ENCODE measurements at regions not wholly inside any gene's neighbourhood (a gene's known extent, or its start where the extent isn't known, plus 50 kb on each side); places are given as distances from the start of the nearest gene placed in this dataset.

GRCh38 chr5:26434688-26435087 lies 603.7 kb downstream of the CDH9 start:
- Histone ChIP-seq H3K36me3 (ENCODE audit: control insufficient read depth in 5 of 5, insufficient read depth in 5 of 5, low read length in 5 of 5) (no peaks in the 10 kb centered on the region), H3K9me3 (ENCODE audit: control insufficient read depth in 5 of 5, low read length in 5 of 5) (peaks cover 0 to 5% (median 0%) of the 10 kb centered on the region in 5 donors), H3K4me1 (ENCODE audit: control insufficient read depth in 5 of 5, insufficient read depth in 5 of 5, low read length in 5 of 5) (peaks cover 0 to 6% (median 3%) of the 10 kb centered on the region in 5 donors), H3K4me3 (ENCODE audit: low read depth in 1 of 5, low read length in 5 of 5) (no peak overlapping the region), H3K27ac (ENCODE audit: low read depth, low read length) (no peak overlapping the region), H3K9ac (ENCODE audit: low read length in 5 of 5) (no peak overlapping the region), H3K27me3 (ENCODE audit: control insufficient read depth in 5 of 5, insufficient read depth in 4 of 5, low read length in 5 of 5) (no peaks in the 10 kb centered on the region)

GRCh38 chr5:26432386-26432785 lies 606.0 kb downstream of the CDH9 start:
- Histone ChIP-seq H3K9ac (ENCODE audit: low read length in 5 of 5) (no peak overlapping the region), H3K36me3 (ENCODE audit: control insufficient read depth in 5 of 5, insufficient read depth in 5 of 5, low read length in 5 of 5) (no peaks in the 10 kb centered on the region), H3K4me1 (ENCODE audit: control insufficient read depth in 5 of 5, insufficient read depth in 5 of 5, low read length in 5 of 5) (peaks cover 0 to 6% (median 3%) of the 10 kb centered on the region in 5 donors), H3K27ac (ENCODE audit: low read depth, low read length) (no peak overlapping the region), H3K9me3 (ENCODE audit: control insufficient read depth in 5 of 5, low read length in 5 of 5) (peaks cover 0 to 5% (median 0%) of the 10 kb centered on the region in 5 donors), H3K27me3 (ENCODE audit: control insufficient read depth in 5 of 5, insufficient read depth in 4 of 5, low read length in 5 of 5) (no peaks in the 10 kb centered on the region), H3K4me3 (ENCODE audit: low read depth in 1 of 5, low read length in 5 of 5) (no peak overlapping the region)

DNA sequence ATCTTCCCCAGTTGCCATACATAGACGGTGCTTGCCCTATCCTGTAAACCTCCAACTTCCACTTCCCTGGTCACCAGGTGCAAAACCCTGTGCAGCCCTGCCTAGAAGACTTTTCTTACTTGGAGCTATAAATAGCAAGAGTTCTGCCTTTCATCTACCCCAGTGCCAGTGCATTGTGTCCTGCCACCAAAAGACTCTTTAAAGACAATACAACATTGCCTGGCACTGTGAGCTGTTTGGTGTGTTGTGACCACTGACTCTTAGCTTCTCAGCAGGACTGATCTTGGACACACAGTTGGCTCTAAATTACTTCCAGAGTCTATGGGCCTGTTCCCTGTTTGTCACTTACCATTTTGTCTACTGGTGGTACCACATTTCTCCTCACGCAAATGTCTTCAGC lies 608.1 kb downstream of the CDH9 start:
- H3K4me3 ChIP-seq (ENCODE audit: low read depth in 1 of 5, low read length in 5 of 5) = no peak overlapping the region

DNA sequence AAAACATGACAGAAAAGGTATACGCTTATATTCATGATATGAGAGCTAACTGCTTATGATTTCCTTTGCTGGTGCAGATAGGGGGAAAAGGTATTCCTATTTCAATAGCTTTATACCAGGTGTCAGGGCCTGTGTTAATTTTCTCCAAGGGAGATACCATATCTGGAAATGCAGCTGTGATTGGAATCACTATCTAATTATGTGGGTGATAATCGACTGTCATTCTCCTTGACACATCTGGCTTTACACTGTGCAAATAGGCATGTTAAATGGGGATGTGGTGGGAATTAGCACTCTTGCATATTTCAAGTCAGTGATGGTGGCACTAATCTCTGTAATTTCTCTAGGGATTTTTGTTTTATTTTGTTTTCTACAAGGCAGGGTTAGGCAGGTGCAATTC lies 611.1 kb downstream of the CDH9 start:
- no peaks in the 10 kb centered on the region for H3K4me1 ChIP-seq (ENCODE audit: control insufficient read depth in 5 of 5, insufficient read depth in 5 of 5, low read length in 5 of 5)
- no peak overlapping the region for H3K9ac ChIP-seq (ENCODE audit: low read length in 5 of 5)
- H3K9me3 ChIP-seq (ENCODE audit: control insufficient read depth in 5 of 5, low read length in 5 of 5) = peaks cover 0 to 7% (median 0%) of the 10 kb centered on the region in 5 donors
- no peaks in the 10 kb centered on the region for H3K27me3 ChIP-seq (ENCODE audit: control insufficient read depth in 5 of 5, insufficient read depth in 4 of 5, low read length in 5 of 5)
- H3K4me3 ChIP-seq (ENCODE audit: low read depth in 1 of 5, low read length in 5 of 5) = no peak overlapping the region
- no peak overlapping the region for H3K27ac ChIP-seq (ENCODE audit: low read depth, low read length)
- no peaks in the 10 kb centered on the region for H3K36me3 ChIP-seq (ENCODE audit: control insufficient read depth in 5 of 5, insufficient read depth in 5 of 5, low read length in 5 of 5)

More for the DNA sequence above, 608.1 kb downstream of the CDH9 start:
- Histone ChIP-seq H3K9me3 (ENCODE audit: control insufficient read depth in 5 of 5, low read length in 5 of 5) (peaks cover 0 to 5% (median 0%) of the 10 kb centered on the region in 5 donors), H3K36me3 (ENCODE audit: control insufficient read depth in 5 of 5, insufficient read depth in 5 of 5, low read length in 5 of 5) (no peaks in the 10 kb centered on the region), H3K27me3 (ENCODE audit: control insufficient read depth in 5 of 5, insufficient read depth in 4 of 5, low read length in 5 of 5) (no peaks in the 10 kb centered on the region), H3K27ac (ENCODE audit: low read depth, low read length) (no peak overlapping the region), H3K4me1 (ENCODE audit: control insufficient read depth in 5 of 5, insufficient read depth in 5 of 5, low read length in 5 of 5) (peaks cover 0 to 6% (median 3%) of the 10 kb centered on the region in 5 donors), H3K9ac (ENCODE audit: low read length in 5 of 5) (no peak overlapping the region)

DNA sequence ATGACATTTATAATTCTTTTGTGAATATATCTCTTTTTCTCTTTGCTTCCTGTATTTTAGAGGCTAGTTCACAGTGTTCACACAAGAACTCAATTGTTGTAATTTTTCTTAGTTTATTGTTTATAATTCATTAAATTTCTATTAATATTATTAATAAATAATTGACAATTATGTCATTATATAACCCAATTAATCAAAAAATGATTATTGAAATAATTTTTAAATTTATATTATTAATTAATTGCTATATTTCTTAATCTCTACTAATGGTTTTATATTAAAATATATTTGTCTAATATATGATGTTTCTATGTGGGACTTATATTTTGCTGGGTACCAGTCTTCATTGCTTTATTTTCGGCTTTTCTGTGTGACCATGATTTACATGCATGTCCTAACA lies 618.4 kb downstream of the CDH9 start:
- Histone ChIP-seq H3K4me1 (ENCODE audit: control insufficient read depth in 5 of 5, insufficient read depth in 5 of 5, low read length in 5 of 5) (no peaks in the 10 kb centered on the region), H3K9me3 (ENCODE audit: control insufficient read depth in 5 of 5, low read length in 5 of 5) (peaks cover 0 to 11% (median 0%) of the 10 kb centered on the region in 5 donors), H3K9ac (ENCODE audit: low read length in 5 of 5) (no peak overlapping the region), H3K27ac (ENCODE audit: low read depth, low read length) (no peak overlapping the region), H3K27me3 (ENCODE audit: control insufficient read depth in 5 of 5, insufficient read depth in 4 of 5, low read length in 5 of 5) (no peaks in the 10 kb centered on the region), H3K36me3 (ENCODE audit: control insufficient read depth in 5 of 5, insufficient read depth in 5 of 5, low read length in 5 of 5) (no peaks in the 10 kb centered on the region), H3K4me3 (ENCODE audit: low read depth in 1 of 5, low read length in 5 of 5) (no peak overlapping the region)

- Histone ChIP-seq H3K27ac (ENCODE audit: low read depth, low read length) (no peak overlapping the region), H3K27me3 (ENCODE audit: control insufficient read depth in 5 of 5, insufficient read depth in 4 of 5, low read length in 5 of 5) (no peaks in the 10 kb centered on the region), H3K4me1 (ENCODE audit: control insufficient read depth in 5 of 5, insufficient read depth in 5 of 5, low read length in 5 of 5) (no peaks in the 10 kb centered on the region), H3K9me3 (ENCODE audit: control insufficient read depth in 5 of 5, low read length in 5 of 5) (peaks cover 0 to 9% (median 0%) of the 10 kb centered on the region in 5 donors), H3K9ac (ENCODE audit: low read length in 5 of 5) (no peak overlapping the region), H3K36me3 (ENCODE audit: control insufficient read depth in 5 of 5, insufficient read depth in 5 of 5, low read length in 5 of 5) (no peaks in the 10 kb centered on the region), H3K4me3 (ENCODE audit: low read depth in 1 of 5, low read length in 5 of 5) (no peak overlapping the region)
These were observed 621.5 kb downstream of the CDH9 start for GRCh38 chr5:26416911-26417310.

- H3K27me3 ChIP-seq (ENCODE audit: control insufficient read depth in 5 of 5, insufficient read depth in 4 of 5, low read length in 5 of 5) = no peaks in the 10 kb centered on the region
- H3K9me3 ChIP-seq (ENCODE audit: control insufficient read depth in 5 of 5, low read length in 5 of 5) = peaks cover 0 to 9% (median 0%) of the 10 kb centered on the region in 5 donors
- H3K4me3 ChIP-seq (ENCODE audit: low read depth in 1 of 5, low read length in 5 of 5) = no peak overlapping the region
- no peak overlapping the region for H3K27ac ChIP-seq (ENCODE audit: low read depth, low read length)
- no peak overlapping the region for H3K9ac ChIP-seq (ENCODE audit: low read length in 5 of 5)
- no peaks in the 10 kb centered on the region for H3K36me3 ChIP-seq (ENCODE audit: control insufficient read depth in 5 of 5, insufficient read depth in 5 of 5, low read length in 5 of 5)
- no peaks in the 10 kb centered on the region for H3K4me1 ChIP-seq (ENCODE audit: control insufficient read depth in 5 of 5, insufficient read depth in 5 of 5, low read length in 5 of 5)
These were observed 622.2 kb downstream of the CDH9 start for GRCh38 chr5:26415987-26416779.

DNA sequence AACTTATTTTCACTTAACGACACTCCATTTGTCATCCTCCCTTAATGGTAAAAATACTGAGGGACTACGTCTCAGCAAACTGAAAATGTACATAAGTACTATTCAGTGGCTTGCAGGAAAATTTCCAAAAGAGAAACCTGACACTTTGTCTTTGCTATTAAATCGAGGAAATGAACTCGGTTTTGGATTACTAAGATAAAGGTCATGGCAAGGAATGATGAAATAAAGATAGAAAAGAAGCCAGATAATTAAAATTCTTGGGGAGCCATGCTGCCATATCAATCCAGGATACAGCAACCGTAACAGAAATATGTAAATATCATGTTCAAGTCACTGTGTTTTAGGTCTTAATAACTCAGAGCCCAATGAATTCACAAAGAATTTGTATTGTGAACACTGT lies 647.8 kb downstream of the CDH9 start:
- Histone ChIP-seq H3K9ac (ENCODE audit: low read length in 5 of 5) (no peak overlapping the region), H3K4me3 (ENCODE audit: low read depth in 1 of 5, low read length in 5 of 5) (no peak overlapping the region), H3K9me3 (ENCODE audit: control insufficient read depth in 5 of 5, low read length in 5 of 5) (peaks cover 0 to 6% (median 4%) of the 10 kb centered on the region in 5 donors), H3K27me3 (ENCODE audit: control insufficient read depth in 5 of 5, insufficient read depth in 4 of 5, low read length in 5 of 5) (no peaks in the 10 kb centered on the region), H3K4me1 (ENCODE audit: control insufficient read depth in 5 of 5, insufficient read depth in 5 of 5, low read length in 5 of 5) (peaks cover 0 to 28% (median 10%) of the 10 kb centered on the region in 5 donors), H3K36me3 (ENCODE audit: control insufficient read depth in 5 of 5, insufficient read depth in 5 of 5, low read length in 5 of 5) (no peaks in the 10 kb centered on the region), H3K27ac (ENCODE audit: low read depth, low read length) (no peak overlapping the region)

GRCh38 chr5:26388976-26389375 lies 649.4 kb downstream of the CDH9 start:
- Histone ChIP-seq H3K36me3 (ENCODE audit: control insufficient read depth in 5 of 5, insufficient read depth in 5 of 5, low read length in 5 of 5) (no peaks in the 10 kb centered on the region), H3K9me3 (ENCODE audit: control insufficient read depth in 5 of 5, low read length in 5 of 5) (no peaks in the 10 kb centered on the region), H3K27ac (ENCODE audit: low read depth, low read length) (no peak overlapping the region), H3K27me3 (ENCODE audit: control insufficient read depth in 5 of 5, insufficient read depth in 4 of 5, low read length in 5 of 5) (no peaks in the 10 kb centered on the region), H3K4me3 (ENCODE audit: low read depth in 1 of 5, low read length in 5 of 5) (no peak overlapping the region), H3K9ac (ENCODE audit: low read length in 5 of 5) (no peak overlapping the region), H3K4me1 (ENCODE audit: control insufficient read depth in 5 of 5, insufficient read depth in 5 of 5, low read length in 5 of 5) (peaks cover 0 to 28% (median 10%) of the 10 kb centered on the region in 5 donors)

GRCh38 chr5:26386532-26386931 lies 651.9 kb downstream of the CDH9 start:
- Histone ChIP-seq H3K9ac (ENCODE audit: low read length in 5 of 5) (no peak overlapping the region), H3K4me3 (ENCODE audit: low read depth in 1 of 5, low read length in 5 of 5) (no peak overlapping the region), H3K36me3 (ENCODE audit: control insufficient read depth in 5 of 5, insufficient read depth in 5 of 5, low read length in 5 of 5) (no peaks in the 10 kb centered on the region)

More at GRCh38 chr5:26386532-26386931, 651.9 kb downstream of the CDH9 start:
- Histone ChIP-seq H3K9me3 (ENCODE audit: control insufficient read depth in 5 of 5, low read length in 5 of 5) (peaks cover 0 to 2% (median 0%) of the 10 kb centered on the region in 5 donors), H3K4me1 (ENCODE audit: control insufficient read depth in 5 of 5, insufficient read depth in 5 of 5, low read length in 5 of 5) (peaks cover 0 to 28% (median 10%) of the 10 kb centered on the region in 5 donors), H3K27me3 (ENCODE audit: control insufficient read depth in 5 of 5, insufficient read depth in 4 of 5, low read length in 5 of 5) (no peaks in the 10 kb centered on the region), H3K27ac (ENCODE audit: low read depth, low read length) (no peak overlapping the region)

Data from subcutaneous abdominal adipose tissue (tissue), 5 donors.